ENCODE measurements at regions not wholly inside any gene's neighbourhood (a gene's known extent, or its start where the extent isn't known, plus 50 kb on each side); places are given as distances from the start of the nearest gene placed in this dataset.

- Histone ChIP-seq H3K36me3 (ENCODE audit: control insufficient read depth, insufficient read depth, low read length) (no peaks in the 10 kb centered on the region), H3K4me1 (ENCODE audit: control insufficient read depth, insufficient read depth, low read length) (no peaks in the 10 kb centered on the region), H3K4me3 (ENCODE audit: low read depth, low read length) (no peak overlapping the region), H3K9me3 (ENCODE audit: control insufficient read depth, insufficient read depth, low read depth, low read length) (peaks cover 8% of the 10 kb centered on the region), H3K27me3 (ENCODE audit: control insufficient read depth, insufficient read depth, low read length) (no peaks in the 10 kb centered on the region), H3K9ac (ENCODE audit: low read length) (no peak overlapping the region), H3K27ac (ENCODE audit: low read depth, low read length) (no peak overlapping the region)
Measured at GRCh38 chr5:168057905-168058304, 233.5 kb upstream of the WWC1 start.

- Histone ChIP-seq H3K27ac (ENCODE audit: low read depth, low read length) (no peak overlapping the region), H3K9me3 (ENCODE audit: control insufficient read depth, insufficient read depth, low read depth, low read length) (peaks cover 8% of the 10 kb centered on the region), H3K36me3 (ENCODE audit: control insufficient read depth, insufficient read depth, low read length) (no peaks in the 10 kb centered on the region), H3K4me1 (ENCODE audit: control insufficient read depth, insufficient read depth, low read length) (no peaks in the 10 kb centered on the region), H3K9ac (ENCODE audit: low read length) (no peak overlapping the region), H3K4me3 (ENCODE audit: low read depth, low read length) (no peak overlapping the region), H3K27me3 (ENCODE audit: control insufficient read depth, insufficient read depth, low read length) (no peaks in the 10 kb centered on the region)
Measured at GRCh38 chr5:168059131-168059530, 232.3 kb upstream of the WWC1 start.

DNA sequence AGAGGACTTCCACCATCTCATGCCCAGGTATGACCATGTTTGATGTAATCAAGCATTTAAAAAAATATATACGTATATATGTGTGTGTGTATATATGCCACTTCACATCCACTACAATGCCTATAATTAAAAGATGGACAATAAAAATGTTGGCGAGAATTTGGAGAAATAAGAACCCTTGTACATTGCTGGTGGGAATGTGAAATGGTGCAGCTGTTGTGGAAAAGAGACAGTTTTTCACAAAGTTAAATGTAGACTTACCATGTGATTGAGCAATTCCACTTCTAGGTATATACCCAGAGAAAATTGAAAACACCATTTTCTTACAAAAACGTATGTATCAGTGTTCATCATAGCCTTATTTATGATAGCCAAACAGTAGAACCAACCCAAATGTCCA lies 229.2 kb upstream of the WWC1 start:
- Histone ChIP-seq H3K9me3 (ENCODE audit: control insufficient read depth, insufficient read depth, low read depth, low read length) (peaks cover 8% of the 10 kb centered on the region), H3K36me3 (ENCODE audit: control insufficient read depth, insufficient read depth, low read length) (no peaks in the 10 kb centered on the region), H3K27me3 (ENCODE audit: control insufficient read depth, insufficient read depth, low read length) (no peaks in the 10 kb centered on the region), H3K9ac (ENCODE audit: low read length) (no peak overlapping the region), H3K4me1 (ENCODE audit: control insufficient read depth, insufficient read depth, low read length) (no peaks in the 10 kb centered on the region), H3K4me3 (ENCODE audit: low read depth, low read length) (no peak overlapping the region), H3K27ac (ENCODE audit: low read depth, low read length) (no peak overlapping the region)

DNA sequence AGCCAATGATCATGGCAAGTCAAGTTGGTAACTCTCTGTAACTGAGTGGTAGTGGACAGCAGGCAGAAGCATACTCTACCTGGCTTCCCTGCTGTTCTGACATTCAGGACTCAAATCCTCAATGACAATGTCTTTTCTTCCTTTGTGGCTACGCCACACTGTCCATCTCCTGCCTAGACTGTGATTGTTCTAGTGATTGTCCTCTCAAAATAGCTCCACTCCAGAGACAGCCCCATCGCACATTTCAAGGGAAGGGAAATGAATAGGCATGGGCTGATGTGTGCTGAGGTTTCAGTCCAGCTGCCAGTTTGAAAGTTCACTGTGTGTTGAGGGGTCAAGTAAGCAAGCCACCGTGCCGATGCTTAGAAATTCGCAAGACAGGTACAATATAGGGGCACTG lies 227.0 kb upstream of the WWC1 start:
- no peaks in the 10 kb centered on the region for H3K36me3 ChIP-seq (ENCODE audit: control insufficient read depth, insufficient read depth, low read length)

GRCh38 chr5:168064933-168065622 lies 226.4 kb upstream of the WWC1 start:
- Histone ChIP-seq H3K9ac (ENCODE audit: low read length) (no peak overlapping the region), H3K36me3 (ENCODE audit: control insufficient read depth, insufficient read depth, low read length) (no peaks in the 10 kb centered on the region), H3K27me3 (ENCODE audit: control insufficient read depth, insufficient read depth, low read length) (peaks cover 3% of the 10 kb centered on the region; the same call in 1 of the 2 replicates), H3K27ac (ENCODE audit: low read depth, low read length) (no peak overlapping the region), H3K4me1 (ENCODE audit: control insufficient read depth, insufficient read depth, low read length) (no peaks in the 10 kb centered on the region), H3K4me3 (ENCODE audit: low read depth, low read length) (no peak overlapping the region), H3K9me3 (ENCODE audit: control insufficient read depth, insufficient read depth, low read depth, low read length) (no peaks in the 10 kb centered on the region)

More for the DNA sequence above, 227.0 kb upstream of the WWC1 start:
- Histone ChIP-seq H3K9me3 (ENCODE audit: control insufficient read depth, insufficient read depth, low read depth, low read length) (no peaks in the 10 kb centered on the region), H3K4me1 (ENCODE audit: control insufficient read depth, insufficient read depth, low read length) (no peaks in the 10 kb centered on the region), H3K27ac (ENCODE audit: low read depth, low read length) (no peak overlapping the region), H3K4me3 (ENCODE audit: low read depth, low read length) (no peak overlapping the region), H3K27me3 (ENCODE audit: control insufficient read depth, insufficient read depth, low read length) (peaks cover 1% of the 10 kb centered on the region; the same call in 1 of the 2 replicates), H3K9ac (ENCODE audit: low read length) (no peak overlapping the region)

DNA sequence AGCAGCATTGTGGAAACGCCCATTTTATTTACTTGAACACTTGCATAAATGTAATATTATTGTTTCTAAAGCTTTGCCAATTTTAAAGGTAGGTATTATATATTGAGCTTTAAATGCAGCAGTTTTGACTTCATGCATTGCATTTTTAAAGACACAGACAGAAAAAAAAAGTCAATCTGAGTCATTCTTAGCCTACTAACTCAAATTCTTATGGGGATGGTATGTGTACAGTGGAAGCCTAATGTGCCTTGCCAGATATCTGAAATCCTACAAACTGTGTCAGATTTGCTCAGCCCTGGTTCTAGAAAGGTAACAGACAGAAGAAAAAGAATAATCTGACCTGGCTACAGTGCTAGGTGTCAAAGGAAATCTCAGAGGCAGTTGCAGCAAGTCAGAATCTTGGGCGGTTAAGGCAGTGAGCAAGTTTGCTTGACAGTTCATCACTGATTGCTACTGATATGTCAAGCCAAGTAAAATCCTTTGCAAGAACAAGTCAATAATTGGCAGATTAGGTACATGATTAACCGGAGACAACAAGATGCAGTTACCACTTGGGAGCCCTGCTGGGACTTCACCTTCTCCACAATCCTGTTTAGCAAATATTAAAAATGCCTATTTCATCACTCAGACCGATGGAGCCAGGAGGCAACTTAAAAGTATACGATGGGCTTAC lies 224.8 kb upstream of the WWC1 start:
- no peak overlapping the region for H3K4me3 ChIP-seq (ENCODE audit: low read depth, low read length)

GRCh38 chr5:168070761-168071160 lies 220.7 kb upstream of the WWC1 start:
- Histone ChIP-seq H3K27me3 (ENCODE audit: control insufficient read depth, insufficient read depth, low read length) (peaks cover 3% of the 10 kb centered on the region; the same call in 1 of the 2 replicates), H3K27ac (ENCODE audit: low read depth, low read length) (no peak overlapping the region), H3K36me3 (ENCODE audit: control insufficient read depth, insufficient read depth, low read length) (no peaks in the 10 kb centered on the region), H3K4me3 (ENCODE audit: low read depth, low read length) (no peak overlapping the region), H3K4me1 (ENCODE audit: control insufficient read depth, insufficient read depth, low read length) (no peaks in the 10 kb centered on the region), H3K9ac (ENCODE audit: low read length) (no peak overlapping the region), H3K9me3 (ENCODE audit: control insufficient read depth, insufficient read depth, low read depth, low read length) (no peaks in the 10 kb centered on the region)

More for the DNA sequence above, 224.8 kb upstream of the WWC1 start:
- H3K9ac ChIP-seq (ENCODE audit: low read length): no peak overlapping the region
- no peaks in the 10 kb centered on the region for H3K36me3 ChIP-seq (ENCODE audit: control insufficient read depth, insufficient read depth, low read length)
- no peak overlapping the region for H3K27ac ChIP-seq (ENCODE audit: low read depth, low read length)
- no peaks in the 10 kb centered on the region for H3K9me3 ChIP-seq (ENCODE audit: control insufficient read depth, insufficient read depth, low read depth, low read length)
- H3K27me3 ChIP-seq (ENCODE audit: control insufficient read depth, insufficient read depth, low read length): peaks cover 3% of the 10 kb centered on the region; the same call in 1 of the 2 replicates
- no peaks in the 10 kb centered on the region for H3K4me1 ChIP-seq (ENCODE audit: control insufficient read depth, insufficient read depth, low read length)

GRCh38 chr5:168072665-168073064 lies 218.8 kb upstream of the WWC1 start:
- H3K36me3 ChIP-seq (ENCODE audit: control insufficient read depth, insufficient read depth, low read length): no peaks in the 10 kb centered on the region
- no peak overlapping the region for H3K27ac ChIP-seq (ENCODE audit: low read depth, low read length)
- H3K9ac ChIP-seq (ENCODE audit: low read length): no peak overlapping the region

DNA sequence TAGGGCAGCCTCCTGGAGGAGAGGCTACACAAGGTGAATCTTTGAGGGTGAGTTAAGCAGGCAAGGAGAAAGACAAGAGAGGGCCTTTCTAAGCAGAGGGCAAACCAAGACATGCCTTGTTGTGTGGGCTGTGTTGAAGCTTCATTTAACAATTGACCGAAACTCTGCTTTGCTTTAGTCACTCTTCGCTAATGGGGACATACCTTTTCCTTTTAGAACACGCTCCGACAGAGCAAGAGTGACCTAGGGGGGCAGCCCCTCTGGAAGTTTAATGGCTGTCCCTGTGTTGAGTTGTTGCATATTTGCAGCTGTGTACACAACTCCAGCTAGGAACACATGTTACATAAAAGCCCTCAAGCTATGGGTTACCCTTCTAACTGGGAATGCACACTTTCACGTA lies 218.1 kb upstream of the WWC1 start:
- Histone ChIP-seq H3K9ac (ENCODE audit: low read length) (no peak overlapping the region), H3K9me3 (ENCODE audit: control insufficient read depth, insufficient read depth, low read depth, low read length) (no peaks in the 10 kb centered on the region), H3K27ac (ENCODE audit: low read depth, low read length) (no peak overlapping the region), H3K36me3 (ENCODE audit: control insufficient read depth, insufficient read depth, low read length) (no peaks in the 10 kb centered on the region), H3K27me3 (ENCODE audit: control insufficient read depth, insufficient read depth, low read length) (peaks cover 3% of the 10 kb centered on the region; the same call in 1 of the 2 replicates), H3K4me3 (ENCODE audit: low read depth, low read length) (no peak overlapping the region), H3K4me1 (ENCODE audit: control insufficient read depth, insufficient read depth, low read length) (no peaks in the 10 kb centered on the region)

More at GRCh38 chr5:168072665-168073064, 218.8 kb upstream of the WWC1 start:
- H3K4me3 ChIP-seq (ENCODE audit: low read depth, low read length): no peak overlapping the region
- peaks cover 3% of the 10 kb centered on the region; the same call in 1 of the 2 replicates for H3K27me3 ChIP-seq (ENCODE audit: control insufficient read depth, insufficient read depth, low read length)
- H3K9me3 ChIP-seq (ENCODE audit: control insufficient read depth, insufficient read depth, low read depth, low read length): no peaks in the 10 kb centered on the region
- no peaks in the 10 kb centered on the region for H3K4me1 ChIP-seq (ENCODE audit: control insufficient read depth, insufficient read depth, low read length)

GRCh38 chr5:168073991-168074800 lies 217.2 kb upstream of the WWC1 start:
- H3K36me3 ChIP-seq (ENCODE audit: control insufficient read depth, insufficient read depth, low read length): no peaks in the 10 kb centered on the region
- peaks cover 3% of the 10 kb centered on the region; the same call in 1 of the 2 replicates for H3K27me3 ChIP-seq (ENCODE audit: control insufficient read depth, insufficient read depth, low read length)
- H3K27ac ChIP-seq (ENCODE audit: low read depth, low read length): no peak overlapping the region
- no peak overlapping the region for H3K4me3 ChIP-seq (ENCODE audit: low read depth, low read length)
- no peaks in the 10 kb centered on the region for H3K4me1 ChIP-seq (ENCODE audit: control insufficient read depth, insufficient read depth, low read length)
- no peaks in the 10 kb centered on the region for H3K9me3 ChIP-seq (ENCODE audit: control insufficient read depth, insufficient read depth, low read depth, low read length)
- no peak overlapping the region for H3K9ac ChIP-seq (ENCODE audit: low read length)

DNA sequence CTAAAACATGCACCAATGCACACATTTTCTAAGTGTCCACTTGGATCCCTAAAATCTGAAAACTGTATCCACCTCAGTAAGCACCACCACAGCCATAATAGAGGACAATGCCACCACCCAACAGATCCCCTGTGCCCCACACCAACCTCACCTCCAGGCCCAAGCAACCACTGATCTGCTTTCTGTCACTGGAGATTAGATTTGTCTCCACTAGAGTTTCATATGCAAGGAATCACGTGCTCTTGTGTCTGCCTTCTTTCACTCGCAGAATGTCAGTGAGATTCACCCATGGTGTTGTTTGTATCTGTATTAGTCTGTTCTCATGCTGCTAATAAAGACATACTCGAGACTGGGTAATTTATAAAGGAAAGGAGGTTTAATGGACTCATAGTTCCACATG lies 216.1 kb upstream of the WWC1 start:
- Histone ChIP-seq H3K4me1 (ENCODE audit: control insufficient read depth, insufficient read depth, low read length) (no peaks in the 10 kb centered on the region), H3K27ac (ENCODE audit: low read depth, low read length) (no peak overlapping the region), H3K27me3 (ENCODE audit: control insufficient read depth, insufficient read depth, low read length) (no peaks in the 10 kb centered on the region; the same call in 1 of the 2 replicates), H3K4me3 (ENCODE audit: low read depth, low read length) (no peak overlapping the region), H3K36me3 (ENCODE audit: control insufficient read depth, insufficient read depth, low read length) (no peaks in the 10 kb centered on the region), H3K9ac (ENCODE audit: low read length) (no peak overlapping the region), H3K9me3 (ENCODE audit: control insufficient read depth, insufficient read depth, low read depth, low read length) (no peaks in the 10 kb centered on the region)
